ENCODE measurements at regions not wholly inside any gene's neighbourhood (a gene's known extent, or its start where the extent isn't known, plus 50 kb on each side); places are given as distances from the start of the nearest gene placed in this dataset.

DNA sequence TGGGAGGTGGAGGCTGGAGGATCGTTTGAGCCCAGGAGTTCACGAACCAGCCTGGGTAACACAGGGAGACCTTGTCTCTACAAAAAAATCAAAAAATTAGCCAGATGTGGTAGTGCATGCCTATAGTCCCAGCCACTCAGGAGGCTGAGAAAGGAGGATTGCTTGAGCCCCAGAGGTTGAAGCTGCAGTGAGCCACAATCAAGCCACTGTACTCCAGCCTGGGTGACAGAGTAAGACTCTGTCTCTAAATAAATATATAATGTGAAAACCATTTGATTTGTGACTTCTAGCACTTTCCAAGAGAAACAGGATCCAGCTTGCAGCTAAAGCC is 459.1 kb downstream of the SOX9 start:
- no peak for TF ChIP-seq CTCF (IDR thresholded peaks at IDR 0.05; ENCODE audit: insufficient read depth, low read length, missing control alignments)
- DNase-seq (ENCODE audit: low read depth, low spot score) = no peak
- H3K4me3 ChIP-seq (ENCODE audit: low read depth, low read length) = no peak overlapping the region
- ChIA-PET CTCF (interaction anchor here (0.6 to 6.4 kb wide), 5 partner anchors 13 to 610 kb away, joined by 3 to 78 read pairs (median 3); no protein-coding TSS in a partner anchor), POLR2A (interaction anchor here (0.9 kb wide), 1 partner anchor 59 kb away, joined by 3 read pairs; no protein-coding TSS in a partner anchor)

- CTCF ChIA-PET = interaction anchor here (0.6 to 6.4 kb wide), 5 partner anchors 13 to 609 kb away, joined by 3 to 78 read pairs (median 3); no protein-coding TSS in a partner anchor
- DNase-seq (ENCODE audit: low read depth, low spot score) = no peak
- no peak for TF ChIP-seq CTCF (IDR thresholded peaks at IDR 0.05; ENCODE audit: insufficient read depth, low read length, missing control alignments)
- H3K4me3 ChIP-seq (ENCODE audit: low read depth, low read length) = no peak overlapping the region
- POLR2A ChIA-PET = interaction anchor here (0.9 kb wide), 1 partner anchor 58 kb away, joined by 3 read pairs; no protein-coding TSS in a partner anchor
Measured at GRCh38 chr17:72580321-72581127, 459.7 kb downstream of the SOX9 start.

- ChIA-PET CTCF (interaction anchor here (0.7 to 3.3 kb wide), 6 partner anchors 10 to 140 kb away, joined by 3 to 20 read pairs (median 6); no protein-coding TSS in a partner anchor), POLR2A (no interaction called here)
- no peak overlapping the region for H3K4me3 ChIP-seq (ENCODE audit: low read depth, low read length)
- no peak for TF ChIP-seq CTCF (IDR thresholded peaks at IDR 0.05; ENCODE audit: insufficient read depth, low read length, missing control alignments)
- DNase-seq (ENCODE audit: low read depth, low spot score) = no peak
Measured at GRCh38 chr17:72587156-72587555, 466.3 kb downstream of the SOX9 start.

- ChIA-PET CTCF (interaction anchor here (0.7 to 3.3 kb wide), 6 partner anchors 11 to 139 kb away, joined by 3 to 20 read pairs (median 6); no protein-coding TSS in a partner anchor), POLR2A (no interaction called here)
- DNase-seq (ENCODE audit: low read depth, low spot score) = no peak
- TF ChIP-seq CTCF (IDR thresholded peaks at IDR 0.05; ENCODE audit: insufficient read depth, low read length, missing control alignments) = no peak
- H3K4me3 ChIP-seq (ENCODE audit: low read depth, low read length) = no peak overlapping the region
Measured at GRCh38 chr17:72587773-72588511, 467.1 kb downstream of the SOX9 start.

- no peak for DNase-seq (ENCODE audit: low read depth, low spot score)
- ChIA-PET POLR2A (no interaction called here), CTCF (interaction anchor here (1.3 to 4.5 kb wide), 4 partner anchors 14 to 139 kb away, joined by 3 to 22 read pairs (median 4); no protein-coding TSS in a partner anchor)
- no peak overlapping the region for H3K4me3 ChIP-seq (ENCODE audit: low read depth, low read length)
- no peak for TF ChIP-seq CTCF (IDR thresholded peaks at IDR 0.05; ENCODE audit: insufficient read depth, low read length, missing control alignments)
Measured at GRCh38 chr17:72588561-72588960, 467.7 kb downstream of the SOX9 start.

DNA sequence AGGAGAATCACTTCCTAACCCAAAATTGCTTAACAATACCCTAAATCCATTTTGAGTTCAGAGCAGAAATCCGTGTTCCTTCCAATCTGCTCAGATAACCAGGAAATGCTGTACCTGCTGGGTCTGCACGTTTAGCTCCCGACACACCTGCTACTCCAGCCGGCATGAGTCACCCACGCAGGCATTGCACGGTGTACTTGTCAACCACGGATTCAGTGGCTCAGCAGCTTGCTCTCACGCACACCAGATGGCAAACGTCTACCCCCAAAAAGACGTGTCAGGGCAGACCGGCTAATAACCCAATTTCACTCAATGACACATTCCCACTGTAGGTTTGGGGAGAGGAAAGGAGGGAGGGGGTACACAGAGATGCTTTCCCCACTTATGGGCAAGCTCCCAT is 468.1 kb downstream of the SOX9 start:
- TF ChIP-seq CTCF (IDR thresholded peaks at IDR 0.05; ENCODE audit: insufficient read depth, low read length, missing control alignments) = no peak
- no peak overlapping the region for H3K4me3 ChIP-seq (ENCODE audit: low read depth, low read length)
- ChIA-PET CTCF (interaction anchor here (0.6 to 4.5 kb wide), 6 partner anchors 14 to 138 kb away, joined by 3 to 22 read pairs (median 3); no protein-coding TSS in a partner anchor), POLR2A (no interaction called here)
- no peak for DNase-seq (ENCODE audit: low read depth, low spot score)
